Adipose tissue (tissue), 3 donors: ENCODE measurements at regions not wholly inside any gene's neighbourhood (a gene's known extent, or its start where the extent isn't known, plus 50 kb on each side); places are given as distances from the start of the nearest gene placed in this dataset.

Experiments
- H3K27ac ChIP-seq: one replicate; pipeline ENCODE4 v1.5.1; 2013; ENCODE audit warnings: low read depth, low read length
- WGBS, 3 donors: extraction: QIAGEN DNeasy Blood & Tissue Kit; methylation state at CpG; one replicate each; pipeline ENCODE4 v1.1.7; 2013; 5-methylcytosine and 5-hydroxymethylcytosine counted together
- donor health status: healthy with polysubstance abuse.
- donor health status: Bipolar disorder and iron deficiency.
- donor health status: healthy.

- WGBS, 3 donors = 54 to 63% (median 58%) methylated on average over 4 of the region's 4 CpGs
- no peak overlapping the region for H3K27ac ChIP-seq
These were observed 49.8 kb upstream of the BMAL1 start for GRCh38 chr11:13227676-13228255.
